ENCODE measurements at regions not wholly inside any gene's neighbourhood (a gene's known extent, or its start where the extent isn't known, plus 50 kb on each side); places are given as distances from the start of the nearest gene placed in this dataset.

DNA sequence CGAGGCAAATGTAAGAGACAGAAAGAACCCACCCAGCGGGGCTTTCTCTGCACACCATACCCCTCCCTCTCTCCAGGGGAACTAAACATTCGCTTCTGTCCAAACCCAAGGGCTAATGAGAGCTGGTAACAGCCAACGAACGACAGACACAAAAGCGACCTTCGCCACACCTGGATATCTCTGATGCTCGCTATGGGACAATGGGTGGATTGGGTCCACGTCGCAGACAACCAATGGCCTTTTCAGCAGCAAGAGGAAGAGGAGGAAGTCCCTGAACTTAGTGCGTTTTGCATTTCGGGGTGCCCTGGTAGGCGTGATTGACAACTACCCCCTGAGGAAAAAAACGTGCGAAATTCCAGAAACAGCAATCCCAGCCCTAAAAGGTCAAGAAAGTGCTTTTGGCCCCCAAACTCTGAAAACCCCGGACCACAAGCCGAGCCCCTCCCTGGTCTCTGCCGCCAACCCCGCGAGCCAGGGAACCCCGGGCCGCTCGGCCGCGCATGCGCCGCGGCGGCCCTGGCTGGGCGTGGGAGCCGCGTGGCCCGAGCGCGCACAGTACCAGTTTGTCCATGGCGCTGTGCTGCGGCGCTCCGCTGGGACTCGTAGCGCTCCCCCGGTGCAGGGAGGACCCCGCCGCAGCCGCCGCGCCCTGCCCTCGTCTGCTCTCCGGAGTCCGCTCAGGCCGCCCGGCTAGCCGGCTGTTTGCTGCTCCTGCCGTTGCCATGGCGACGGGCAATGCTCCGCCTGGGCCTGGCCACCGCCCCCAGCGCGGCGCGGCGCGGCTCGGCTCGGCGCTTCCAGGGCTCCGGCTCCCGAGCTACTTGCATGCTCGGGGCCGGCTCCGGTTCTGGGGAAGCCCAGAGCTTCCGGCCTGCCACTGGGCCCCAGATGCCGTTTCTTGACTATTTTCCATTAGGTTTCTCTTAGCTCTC lies 66.9 kb upstream of the DNAH5 start (continued):
- TF ChIP-seq, protein P1, sequence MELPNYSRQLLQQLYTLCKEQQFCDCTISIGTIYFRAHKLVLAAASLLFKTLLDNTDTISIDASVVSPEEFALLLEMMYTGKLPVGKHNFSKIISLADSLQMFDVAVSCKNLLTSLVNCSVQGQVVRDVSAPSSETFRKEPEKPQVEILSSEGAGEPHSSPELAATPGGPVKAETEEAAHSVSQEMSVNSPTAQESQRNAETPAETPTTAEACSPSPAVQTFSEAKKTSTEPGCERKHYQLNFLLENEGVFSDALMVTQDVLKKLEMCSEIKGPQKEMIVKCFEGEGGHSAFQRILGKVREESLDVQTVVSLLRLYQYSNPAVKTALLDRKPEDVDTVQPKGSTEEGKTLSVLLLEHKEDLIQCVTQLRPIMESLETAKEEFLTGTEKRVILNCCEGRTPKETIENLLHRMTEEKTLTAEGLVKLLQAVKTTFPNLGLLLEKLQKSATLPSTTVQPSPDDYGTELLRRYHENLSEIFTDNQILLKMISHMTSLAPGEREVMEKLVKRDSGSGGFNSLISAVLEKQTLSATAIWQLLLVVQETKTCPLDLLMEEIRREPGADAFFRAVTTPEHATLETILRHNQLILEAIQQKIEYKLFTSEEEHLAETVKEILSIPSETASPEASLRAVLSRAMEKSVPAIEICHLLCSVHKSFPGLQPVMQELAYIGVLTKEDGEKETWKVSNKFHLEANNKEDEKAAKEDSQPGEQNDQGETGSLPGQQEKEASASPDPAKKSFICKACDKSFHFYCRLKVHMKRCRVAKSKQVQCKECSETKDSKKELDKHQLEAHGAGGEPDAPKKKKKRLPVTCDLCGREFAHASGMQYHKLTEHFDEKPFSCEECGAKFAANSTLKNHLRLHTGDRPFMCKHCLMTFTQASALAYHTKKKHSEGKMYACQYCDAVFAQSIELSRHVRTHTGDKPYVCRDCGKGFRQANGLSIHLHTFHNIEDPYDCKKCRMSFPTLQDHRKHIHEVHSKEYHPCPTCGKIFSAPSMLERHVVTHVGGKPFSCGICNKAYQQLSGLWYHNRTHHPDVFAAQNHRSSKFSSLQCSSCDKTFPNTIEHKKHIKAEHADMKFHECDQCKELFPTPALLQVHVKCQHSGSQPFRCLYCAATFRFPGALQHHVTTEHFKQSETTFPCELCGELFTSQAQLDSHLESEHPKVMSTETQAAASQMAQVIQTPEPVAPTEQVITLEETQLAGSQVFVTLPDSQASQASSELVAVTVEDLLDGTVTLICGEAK (IDR thresholded peaks at IDR 0.05) = no peak
- TF ChIP-seq, protein P1 (CRISPR knock-in tag; IDR thresholded peaks at IDR 0.05) = peak; percentile 64
- TF ChIP-seq, protein P2, sequence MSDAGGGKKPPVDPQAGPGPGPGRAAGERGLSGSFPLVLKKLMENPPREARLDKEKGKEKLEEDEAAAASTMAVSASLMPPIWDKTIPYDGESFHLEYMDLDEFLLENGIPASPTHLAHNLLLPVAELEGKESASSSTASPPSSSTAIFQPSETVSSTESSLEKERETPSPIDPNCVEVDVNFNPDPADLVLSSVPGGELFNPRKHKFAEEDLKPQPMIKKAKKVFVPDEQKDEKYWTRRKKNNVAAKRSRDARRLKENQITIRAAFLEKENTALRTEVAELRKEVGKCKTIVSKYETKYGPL (CRISPR knock-in tag; IDR thresholded peaks at IDR 0.05) = 0 out of 2 replicates have a peak, but pooled peaks have one; percentile 54
- TF ChIP-seq, protein P3, sequence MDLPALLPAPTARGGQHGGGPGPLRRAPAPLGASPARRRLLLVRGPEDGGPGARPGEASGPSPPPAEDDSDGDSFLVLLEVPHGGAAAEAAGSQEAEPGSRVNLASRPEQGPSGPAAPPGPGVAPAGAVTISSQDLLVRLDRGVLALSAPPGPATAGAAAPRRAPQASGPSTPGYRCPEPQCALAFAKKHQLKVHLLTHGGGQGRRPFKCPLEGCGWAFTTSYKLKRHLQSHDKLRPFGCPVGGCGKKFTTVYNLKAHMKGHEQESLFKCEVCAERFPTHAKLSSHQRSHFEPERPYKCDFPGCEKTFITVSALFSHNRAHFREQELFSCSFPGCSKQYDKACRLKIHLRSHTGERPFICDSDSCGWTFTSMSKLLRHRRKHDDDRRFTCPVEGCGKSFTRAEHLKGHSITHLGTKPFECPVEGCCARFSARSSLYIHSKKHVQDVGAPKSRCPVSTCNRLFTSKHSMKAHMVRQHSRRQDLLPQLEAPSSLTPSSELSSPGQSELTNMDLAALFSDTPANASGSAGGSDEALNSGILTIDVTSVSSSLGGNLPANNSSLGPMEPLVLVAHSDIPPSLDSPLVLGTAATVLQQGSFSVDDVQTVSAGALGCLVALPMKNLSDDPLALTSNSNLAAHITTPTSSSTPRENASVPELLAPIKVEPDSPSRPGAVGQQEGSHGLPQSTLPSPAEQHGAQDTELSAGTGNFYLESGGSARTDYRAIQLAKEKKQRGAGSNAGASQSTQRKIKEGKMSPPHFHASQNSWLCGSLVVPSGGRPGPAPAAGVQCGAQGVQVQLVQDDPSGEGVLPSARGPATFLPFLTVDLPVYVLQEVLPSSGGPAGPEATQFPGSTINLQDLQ (CRISPR knock-in tag; IDR thresholded peaks at IDR 0.05) = no peak
- TF ChIP-seq ZNF530 (CRISPR knock-in tag; IDR thresholded peaks at IDR 0.05; ENCODE audit: low read depth) (no peak), RFXANK (CRISPR knock-in tag; IDR thresholded peaks at IDR 0.05) (no peak), ERF (CRISPR knock-in tag; IDR thresholded peaks at IDR 0.05) (peak; percentile 51; the same call in 1 of the 2 replicates), FOXP1 (IDR thresholded peaks at IDR 0.05) (no peak), FOXP1 (CRISPR knock-in tag; IDR thresholded peaks at IDR 0.05) (no peak), ARID2 (CRISPR knock-in tag; IDR thresholded peaks at IDR 0.05; ENCODE audit: borderline replicate concordance) (no peak), PHF21A (CRISPR knock-in tag; IDR thresholded peaks at IDR 0.05) (peak; percentile 36; the same call in 1 of the 2 replicates), JUND (CRISPR knock-in tag; IDR thresholded peaks at IDR 0.05) (no peak)
- TF ChIP-seq, protein P4, sequence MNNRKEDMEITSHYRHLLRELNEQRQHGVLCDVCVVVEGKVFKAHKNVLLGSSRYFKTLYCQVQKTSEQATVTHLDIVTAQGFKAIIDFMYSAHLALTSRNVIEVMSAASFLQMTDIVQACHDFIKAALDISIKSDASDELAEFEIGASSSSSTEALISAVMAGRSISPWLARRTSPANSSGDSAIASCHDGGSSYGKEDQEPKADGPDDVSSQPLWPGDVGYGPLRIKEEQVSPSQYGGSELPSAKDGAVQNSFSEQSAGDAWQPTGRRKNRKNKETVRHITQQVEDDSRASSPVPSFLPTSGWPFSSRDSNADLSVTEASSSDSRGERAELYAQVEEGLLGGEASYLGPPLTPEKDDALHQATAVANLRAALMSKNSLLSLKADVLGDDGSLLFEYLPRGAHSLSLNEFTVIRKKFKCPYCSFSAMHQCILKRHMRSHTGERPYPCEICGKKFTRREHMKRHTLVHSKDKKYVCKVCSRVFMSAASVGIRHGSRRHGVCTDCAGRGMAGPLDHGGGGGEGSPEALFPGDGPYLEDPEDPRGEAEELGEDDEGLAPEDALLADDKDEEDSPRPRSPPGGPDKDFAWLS (CRISPR knock-in tag; IDR thresholded peaks at IDR 0.05; ENCODE audit: borderline replicate concordance) = no peak

Data from HepG2 (cell line).